ENCODE measurements at regions not wholly inside any gene's neighbourhood (a gene's known extent, or its start where the extent isn't known, plus 50 kb on each side); places are given as distances from the start of the nearest gene placed in this dataset.

GRCh38 chr4:130023088-130023487 is 927.1 kb downstream of the C4orf33 start:
- no peaks in the 10 kb centered on the region for H4K20me1 ChIP-seq (ENCODE audit: insufficient read depth)
- no peak overlapping the region for H3K27ac ChIP-seq (ENCODE audit: low read length)
- TF ChIP-seq EZH2 (IDR thresholded peaks at IDR 0.05; ENCODE audit: borderline replicate concordance, insufficient read depth, low read length, poor library complexity, severe bottlenecking) (no peak), TAF1 (IDR thresholded peaks at IDR 0.05; ENCODE audit: low read depth) (no peak), RAD21 (conservative IDR thresholded peaks at IDR 0.05) (no peak), POLR2AphosphoS5 (IDR thresholded peaks at IDR 0.05) (no peak), EP300 (conservative IDR thresholded peaks at IDR 0.05; ENCODE audit: poor library complexity, severe bottlenecking) (no peak), MXI1 (conservative IDR thresholded peaks at IDR 0.05; ENCODE audit: poor library complexity, severe bottlenecking) (no peak), SMC3 (conservative IDR thresholded peaks at IDR 0.05; ENCODE audit: poor library complexity) (no peak)
- TF ChIP-seq, protein P1, sequence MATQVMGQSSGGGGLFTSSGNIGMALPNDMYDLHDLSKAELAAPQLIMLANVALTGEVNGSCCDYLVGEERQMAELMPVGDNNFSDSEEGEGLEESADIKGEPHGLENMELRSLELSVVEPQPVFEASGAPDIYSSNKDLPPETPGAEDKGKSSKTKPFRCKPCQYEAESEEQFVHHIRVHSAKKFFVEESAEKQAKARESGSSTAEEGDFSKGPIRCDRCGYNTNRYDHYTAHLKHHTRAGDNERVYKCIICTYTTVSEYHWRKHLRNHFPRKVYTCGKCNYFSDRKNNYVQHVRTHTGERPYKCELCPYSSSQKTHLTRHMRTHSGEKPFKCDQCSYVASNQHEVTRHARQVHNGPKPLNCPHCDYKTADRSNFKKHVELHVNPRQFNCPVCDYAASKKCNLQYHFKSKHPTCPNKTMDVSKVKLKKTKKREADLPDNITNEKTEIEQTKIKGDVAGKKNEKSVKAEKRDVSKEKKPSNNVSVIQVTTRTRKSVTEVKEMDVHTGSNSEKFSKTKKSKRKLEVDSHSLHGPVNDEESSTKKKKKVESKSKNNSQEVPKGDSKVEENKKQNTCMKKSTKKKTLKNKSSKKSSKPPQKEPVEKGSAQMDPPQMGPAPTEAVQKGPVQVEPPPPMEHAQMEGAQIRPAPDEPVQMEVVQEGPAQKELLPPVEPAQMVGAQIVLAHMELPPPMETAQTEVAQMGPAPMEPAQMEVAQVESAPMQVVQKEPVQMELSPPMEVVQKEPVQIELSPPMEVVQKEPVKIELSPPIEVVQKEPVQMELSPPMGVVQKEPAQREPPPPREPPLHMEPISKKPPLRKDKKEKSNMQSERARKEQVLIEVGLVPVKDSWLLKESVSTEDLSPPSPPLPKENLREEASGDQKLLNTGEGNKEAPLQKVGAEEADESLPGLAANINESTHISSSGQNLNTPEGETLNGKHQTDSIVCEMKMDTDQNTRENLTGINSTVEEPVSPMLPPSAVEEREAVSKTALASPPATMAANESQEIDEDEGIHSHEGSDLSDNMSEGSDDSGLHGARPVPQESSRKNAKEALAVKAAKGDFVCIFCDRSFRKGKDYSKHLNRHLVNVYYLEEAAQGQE (IDR thresholded peaks at IDR 0.05; ENCODE audit: borderline replicate concordance), result no peak
- TF ChIP-seq, protein P2, sequence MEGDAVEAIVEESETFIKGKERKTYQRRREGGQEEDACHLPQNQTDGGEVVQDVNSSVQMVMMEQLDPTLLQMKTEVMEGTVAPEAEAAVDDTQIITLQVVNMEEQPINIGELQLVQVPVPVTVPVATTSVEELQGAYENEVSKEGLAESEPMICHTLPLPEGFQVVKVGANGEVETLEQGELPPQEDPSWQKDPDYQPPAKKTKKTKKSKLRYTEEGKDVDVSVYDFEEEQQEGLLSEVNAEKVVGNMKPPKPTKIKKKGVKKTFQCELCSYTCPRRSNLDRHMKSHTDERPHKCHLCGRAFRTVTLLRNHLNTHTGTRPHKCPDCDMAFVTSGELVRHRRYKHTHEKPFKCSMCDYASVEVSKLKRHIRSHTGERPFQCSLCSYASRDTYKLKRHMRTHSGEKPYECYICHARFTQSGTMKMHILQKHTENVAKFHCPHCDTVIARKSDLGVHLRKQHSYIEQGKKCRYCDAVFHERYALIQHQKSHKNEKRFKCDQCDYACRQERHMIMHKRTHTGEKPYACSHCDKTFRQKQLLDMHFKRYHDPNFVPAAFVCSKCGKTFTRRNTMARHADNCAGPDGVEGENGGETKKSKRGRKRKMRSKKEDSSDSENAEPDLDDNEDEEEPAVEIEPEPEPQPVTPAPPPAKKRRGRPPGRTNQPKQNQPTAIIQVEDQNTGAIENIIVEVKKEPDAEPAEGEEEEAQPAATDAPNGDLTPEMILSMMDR (IDR thresholded peaks at IDR 0.05; ENCODE audit: poor library complexity, severe bottlenecking), result no peak
- no peak overlapping the region for H3K4me3 ChIP-seq (ENCODE audit: low read length)
- H3K9me3 ChIP-seq (ENCODE audit: low read length), result peaks cover 4% of the 10 kb centered on the region
- H3K4me2 ChIP-seq (ENCODE audit: low read length), result no peak overlapping the region
- H3K36me3 ChIP-seq (ENCODE audit: insufficient read depth, low read length), result no peaks in the 10 kb centered on the region
- H3K79me2 ChIP-seq (replicated peaks; ENCODE audit: insufficient read depth, low read length), result no peaks in the 10 kb centered on the region
- H3K9me2 ChIP-seq (ENCODE audit: insufficient read depth, low read length), result no peaks in the 10 kb centered on the region
- H3K9ac ChIP-seq (ENCODE audit: low read length), result no peak overlapping the region
- H3K27me3 ChIP-seq (ENCODE audit: insufficient read depth, low read depth, low read length), result no peaks in the 10 kb centered on the region
- H3F3A ChIP-seq (ENCODE audit: insufficient read depth, low read length, poor library complexity, severe bottlenecking), result no peaks in the 10 kb centered on the region
- H2AFZ ChIP-seq (ENCODE audit: low read depth, low read length), result no peak overlapping the region

DNA sequence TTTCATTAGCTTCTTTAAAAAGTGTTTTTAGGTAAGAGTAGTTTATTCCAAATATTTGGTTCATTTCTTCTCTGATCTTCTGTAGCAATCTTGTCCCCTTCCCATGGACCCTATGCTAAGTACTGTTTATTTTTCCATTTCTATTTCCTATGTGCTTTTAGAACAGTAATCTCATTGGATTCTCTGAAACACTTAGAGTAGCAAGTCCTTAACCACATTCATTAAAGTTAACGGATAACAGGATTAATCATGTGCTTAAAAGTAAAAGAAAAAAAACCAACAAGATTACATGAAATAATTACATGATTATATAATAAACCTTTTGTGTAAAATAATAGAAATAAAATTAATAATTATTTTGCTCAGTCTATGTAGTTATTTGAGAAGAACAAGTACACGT is 929.7 kb downstream of the C4orf33 start:
- no peaks in the 10 kb centered on the region for H3K27me3 ChIP-seq (ENCODE audit: insufficient read depth, low read depth, low read length)
- H3F3A ChIP-seq (ENCODE audit: insufficient read depth, low read length, poor library complexity, severe bottlenecking), result no peaks in the 10 kb centered on the region
- no peak overlapping the region for H3K4me3 ChIP-seq (ENCODE audit: low read length)
- no peaks in the 10 kb centered on the region for H3K9me2 ChIP-seq (ENCODE audit: insufficient read depth, low read length)
- H3K36me3 ChIP-seq (ENCODE audit: insufficient read depth, low read length), result no peaks in the 10 kb centered on the region
- no peak overlapping the region for H3K27ac ChIP-seq (ENCODE audit: low read length)
- H4K20me1 ChIP-seq (ENCODE audit: insufficient read depth), result no peaks in the 10 kb centered on the region
- no peak overlapping the region for H3K4me2 ChIP-seq (ENCODE audit: low read length)
- no peaks in the 10 kb centered on the region for H3K9me3 ChIP-seq (ENCODE audit: low read length)
- no peak overlapping the region for H2AFZ ChIP-seq (ENCODE audit: low read depth, low read length)
- H3K9ac ChIP-seq (ENCODE audit: low read length), result no peak overlapping the region
- H3K79me2 ChIP-seq (replicated peaks; ENCODE audit: insufficient read depth, low read length), result no peaks in the 10 kb centered on the region
- TF ChIP-seq, protein P1 (IDR thresholded peaks at IDR 0.05; ENCODE audit: borderline replicate concordance), result no peak
- TF ChIP-seq EZH2 (IDR thresholded peaks at IDR 0.05; ENCODE audit: borderline replicate concordance, insufficient read depth, low read length, poor library complexity, severe bottlenecking) (no peak), MXI1 (conservative IDR thresholded peaks at IDR 0.05; ENCODE audit: poor library complexity, severe bottlenecking) (no peak), EP300 (conservative IDR thresholded peaks at IDR 0.05; ENCODE audit: poor library complexity, severe bottlenecking) (no peak), TAF1 (IDR thresholded peaks at IDR 0.05; ENCODE audit: low read depth) (no peak), SMC3 (conservative IDR thresholded peaks at IDR 0.05; ENCODE audit: poor library complexity) (no peak), RAD21 (conservative IDR thresholded peaks at IDR 0.05) (no peak), POLR2AphosphoS5 (IDR thresholded peaks at IDR 0.05) (no peak)
- TF ChIP-seq, protein P2 (IDR thresholded peaks at IDR 0.05; ENCODE audit: poor library complexity, severe bottlenecking), result no peak

All from neural cell (in vitro differentiated cells).